GM13977 (cell line): ENCODE measurements at regions not wholly inside any gene's neighbourhood (a gene's known extent, or its start where the extent isn't known, plus 50 kb on each side); places are given as distances from the start of the nearest gene placed in this dataset.

ENCODE experiments used
- DNase-seq: peaks from one replicate; pipeline ENCODE4 v3.0.0; 2012; ENCODE audit warnings: low spot score
- in situ Hi-C: fragments of 300-500 bp; cut with MboI; formaldehyde crosslinking; loops from one replicate; pipeline ENCODE4 v1.12.0; 2022; ENCODE audit warnings: low sequenced_read_pairs, low pct_unique_long_range_greater_than_20kb, mixed read lengths, inconsistent platforms; ENCODE audit not compliant: unreplicated experiment
- TF ChIP-seq, protein P1 (sequence below): IDR thresholded peaks from 2 replicates; pipeline ENCODE4 v1.5.1; 2012; ENCODE audit warnings: mild to moderate bottlenecking, control low read depth; ENCODE audit not compliant: insufficient read depth; ENCODE audit errors: extremely low read depth, missing control alignments

DNA sequence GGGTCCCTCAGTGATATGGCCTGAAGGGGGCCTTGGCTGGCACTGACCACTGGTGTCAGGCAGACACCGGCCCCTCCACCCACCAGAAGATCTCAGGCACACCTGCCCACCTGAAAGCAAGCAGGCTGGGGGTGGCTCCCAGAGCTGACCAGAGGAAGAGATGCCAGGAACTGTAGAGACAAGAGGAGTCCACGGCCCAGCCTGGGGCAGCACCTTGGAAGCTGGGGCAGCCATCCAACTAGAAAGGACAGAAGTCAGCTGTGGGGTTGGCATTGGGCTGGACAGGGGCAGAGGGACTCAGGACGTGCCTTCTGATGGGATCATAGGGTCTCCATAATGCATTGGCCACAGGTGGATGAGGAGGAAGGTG, 144.3 kb downstream of the ZNF248 start:
- in situ Hi-C loops = no loop called here
- TF ChIP-seq, protein P1, sequence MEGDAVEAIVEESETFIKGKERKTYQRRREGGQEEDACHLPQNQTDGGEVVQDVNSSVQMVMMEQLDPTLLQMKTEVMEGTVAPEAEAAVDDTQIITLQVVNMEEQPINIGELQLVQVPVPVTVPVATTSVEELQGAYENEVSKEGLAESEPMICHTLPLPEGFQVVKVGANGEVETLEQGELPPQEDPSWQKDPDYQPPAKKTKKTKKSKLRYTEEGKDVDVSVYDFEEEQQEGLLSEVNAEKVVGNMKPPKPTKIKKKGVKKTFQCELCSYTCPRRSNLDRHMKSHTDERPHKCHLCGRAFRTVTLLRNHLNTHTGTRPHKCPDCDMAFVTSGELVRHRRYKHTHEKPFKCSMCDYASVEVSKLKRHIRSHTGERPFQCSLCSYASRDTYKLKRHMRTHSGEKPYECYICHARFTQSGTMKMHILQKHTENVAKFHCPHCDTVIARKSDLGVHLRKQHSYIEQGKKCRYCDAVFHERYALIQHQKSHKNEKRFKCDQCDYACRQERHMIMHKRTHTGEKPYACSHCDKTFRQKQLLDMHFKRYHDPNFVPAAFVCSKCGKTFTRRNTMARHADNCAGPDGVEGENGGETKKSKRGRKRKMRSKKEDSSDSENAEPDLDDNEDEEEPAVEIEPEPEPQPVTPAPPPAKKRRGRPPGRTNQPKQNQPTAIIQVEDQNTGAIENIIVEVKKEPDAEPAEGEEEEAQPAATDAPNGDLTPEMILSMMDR = no peak

DNA sequence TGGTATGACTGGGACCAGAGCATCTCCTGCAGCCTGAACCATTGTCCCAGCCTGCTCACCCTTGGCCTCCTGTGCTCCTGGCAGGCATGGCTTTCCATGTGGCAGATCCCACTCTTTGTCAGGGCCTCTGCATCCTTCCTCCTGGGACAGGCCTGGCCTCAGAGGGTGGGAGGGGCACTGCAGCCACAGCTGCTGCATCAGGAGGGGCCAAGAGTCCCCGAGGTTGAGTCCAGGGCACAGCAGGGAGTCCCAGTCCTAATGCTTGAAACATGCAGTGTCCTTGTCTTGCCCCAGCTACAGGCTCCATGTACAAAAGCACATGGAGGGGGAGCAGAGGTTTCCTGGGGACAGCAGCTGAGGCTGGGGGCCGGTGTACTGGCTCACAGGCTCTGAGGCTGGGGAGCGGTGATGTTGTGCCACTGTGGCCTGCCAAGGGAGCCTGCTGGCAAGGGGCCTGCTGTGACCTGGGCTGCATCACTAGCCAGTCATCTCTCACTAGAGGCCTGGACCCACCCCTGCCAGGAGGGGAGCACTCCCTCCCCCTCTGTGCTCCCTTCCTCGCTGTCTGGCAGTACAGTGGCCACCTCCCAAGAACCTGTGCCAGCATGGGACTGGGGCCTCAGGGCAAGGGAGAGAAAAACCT, 144.8 kb downstream of the ZNF248 start:
- in situ Hi-C loops = no loop called here
- TF ChIP-seq, protein P1 = no peak
- no peak for DNase-seq

More for the DNA sequence above, 144.3 kb downstream of the ZNF248 start:
- DNase-seq = no peak

DNA sequence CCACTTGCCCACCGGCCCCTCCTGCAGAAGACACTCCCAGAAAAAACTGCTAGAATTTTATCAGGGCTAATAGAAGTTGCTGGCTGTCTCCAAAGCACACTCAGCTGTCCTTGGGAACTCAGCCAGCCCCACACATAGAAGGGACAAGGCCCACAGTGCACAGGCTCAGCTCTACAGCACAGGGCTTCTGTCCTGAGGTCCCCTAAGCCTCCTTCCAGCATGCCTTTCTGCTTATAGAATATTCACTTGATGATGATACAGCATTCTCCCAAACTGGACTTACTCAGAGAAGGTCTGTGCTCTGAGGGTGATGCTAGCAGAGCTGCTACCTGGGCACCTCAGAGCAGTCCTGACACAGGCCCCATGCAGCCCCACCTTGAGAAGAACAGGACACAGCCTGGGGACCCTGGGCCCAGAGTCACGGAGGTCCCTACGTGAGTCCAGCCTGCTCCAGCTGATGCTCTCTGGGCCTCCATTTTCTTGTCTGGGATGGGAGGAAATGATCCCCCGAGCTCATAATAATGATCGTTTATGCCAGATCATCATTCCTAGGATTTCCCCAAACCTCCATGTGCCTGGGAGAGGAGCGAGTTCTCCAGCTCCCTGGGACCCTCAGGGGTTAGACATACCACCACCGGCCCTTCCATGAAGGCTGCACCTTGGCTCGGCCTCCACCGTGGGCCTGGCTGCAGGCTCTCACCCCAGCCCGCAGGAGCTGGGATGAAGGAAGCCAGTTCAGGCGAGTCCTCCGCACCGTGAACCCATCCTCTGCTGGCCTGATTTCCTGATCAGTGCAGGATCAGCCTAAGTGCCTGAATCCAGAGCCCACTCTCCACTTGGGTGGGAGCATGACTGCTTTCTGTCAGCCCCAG, 145.6 kb downstream of the ZNF248 start:
- TF ChIP-seq, protein P1 = no peak
- in situ Hi-C loops = no loop called here
- DNase-seq = no peak

DNA sequence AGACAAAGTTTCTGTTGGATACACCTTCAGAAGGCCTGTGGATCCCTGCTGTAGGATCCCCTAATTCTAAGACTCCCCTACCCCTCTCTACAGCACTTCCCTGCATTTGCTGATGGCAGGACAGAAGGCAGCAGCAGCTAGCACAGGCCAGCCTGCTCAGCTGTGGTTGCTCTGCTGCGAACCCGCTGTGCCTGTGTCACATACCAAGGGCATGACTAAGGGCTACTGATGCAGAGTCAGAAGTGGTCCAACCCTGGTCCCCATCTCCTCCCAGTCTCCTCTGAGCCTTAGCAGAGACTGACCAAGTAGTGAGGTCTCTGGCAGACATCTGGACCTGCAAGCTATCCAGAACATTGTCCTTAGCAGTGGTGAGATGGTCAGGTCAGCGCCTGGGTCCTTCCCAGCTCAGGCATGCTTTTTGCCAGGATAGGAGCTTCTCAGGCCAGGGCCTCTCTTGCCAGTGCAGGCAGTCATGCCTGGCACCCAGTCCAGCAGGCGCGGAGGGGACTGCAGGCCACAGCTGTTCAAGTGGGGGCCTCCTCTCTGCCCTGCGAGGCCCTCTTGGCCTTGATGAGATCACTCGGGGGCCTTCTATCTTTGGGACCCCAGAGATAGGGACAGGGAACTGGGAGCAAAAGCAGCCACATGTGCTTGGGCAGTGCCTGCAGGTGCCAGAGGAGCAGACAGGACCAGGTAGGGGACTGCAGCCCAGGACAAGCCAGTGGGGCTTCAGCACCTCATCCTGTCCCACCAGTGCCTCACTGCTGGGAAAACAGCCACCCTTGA, 146.4 kb downstream of the ZNF248 start:
- in situ Hi-C loops = no loop called here
- TF ChIP-seq, protein P1 = no peak
- no peak for DNase-seq

DNA sequence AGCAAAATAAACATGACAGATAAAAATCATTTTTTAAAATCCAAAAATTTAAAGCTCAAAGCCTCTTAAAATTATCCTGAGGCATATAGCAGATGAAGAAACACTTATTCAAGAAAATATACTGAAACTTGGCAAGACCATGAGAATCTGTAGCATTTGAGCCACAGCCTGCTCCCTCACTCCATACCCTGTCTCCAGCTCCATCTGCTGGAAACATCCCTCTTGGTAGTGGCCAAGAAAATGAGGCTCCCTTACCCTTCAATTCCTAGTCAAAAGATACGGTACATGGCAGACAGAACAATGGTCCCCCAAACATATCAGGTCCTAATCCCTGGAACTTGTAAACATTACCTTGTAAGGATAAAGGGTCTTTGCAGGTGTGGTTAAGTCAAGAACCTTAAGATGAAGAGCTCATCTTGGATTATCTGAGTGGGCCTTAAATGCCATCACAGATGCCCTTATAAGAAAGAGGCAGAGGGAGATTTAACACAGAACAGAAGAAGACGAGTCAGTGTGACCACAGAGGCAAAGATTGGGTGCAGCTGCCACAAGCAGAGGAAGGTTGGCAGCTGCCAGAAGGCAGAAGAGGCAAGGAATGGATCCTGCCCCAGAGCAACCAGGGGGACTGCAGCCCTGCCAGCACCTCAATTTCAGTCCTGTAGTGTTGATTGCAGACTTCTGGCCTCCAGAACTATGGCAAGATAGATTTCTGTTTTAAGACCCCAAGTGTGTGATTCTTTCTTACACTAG, 149.4 kb downstream of the ZNF248 start:
- TF ChIP-seq, protein P1 = no peak
- in situ Hi-C loops = no loop called here
- no peak for DNase-seq

DNA sequence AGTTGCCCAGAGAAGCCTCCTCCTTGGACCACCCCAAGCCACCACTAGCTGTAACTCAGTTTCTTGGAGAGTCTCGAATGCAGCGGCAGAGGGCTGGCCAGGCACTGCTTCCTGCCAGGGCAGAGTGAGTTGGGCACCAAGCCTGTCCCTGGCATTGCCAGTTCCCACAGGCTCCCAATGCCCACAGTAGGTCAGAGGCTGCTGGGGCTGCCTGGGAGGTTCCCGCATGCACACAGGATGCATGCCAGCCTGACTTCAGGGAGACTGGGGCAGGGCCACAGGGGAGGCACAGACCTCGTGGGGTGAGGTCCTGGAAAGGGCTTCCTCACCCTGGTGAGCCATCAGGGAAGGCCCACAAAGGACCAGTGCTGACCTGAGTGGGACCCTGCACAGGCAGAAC, 152.8 kb downstream of the ZNF248 start:
- DNase-seq = no peak
- TF ChIP-seq, protein P1 = no peak
- in situ Hi-C loops = no loop called here
